Mesenchymal stem cell (in vitro differentiated cells and primary cell): ENCODE measurements at regions not wholly inside any gene's neighbourhood (a gene's known extent, or its start where the extent isn't known, plus 50 kb on each side); places are given as distances from the start of the nearest gene placed in this dataset.

Source experiments
- DNase-seq: peaks from one replicate; pipeline ENCODE4 v3.0.0-alpha.2; 2013
- H2AFZ ChIP-seq: one replicate; pipeline ENCODE4 v1.6.1; 2013; ENCODE audit warnings: low read depth, mild to moderate bottlenecking, control low read depth, inconsistent platforms, low read length, moderate library complexity
- H2AK5ac ChIP-seq: 2 replicates; pipeline ENCODE4 v1.6.1; 2013; ENCODE audit warnings: low read length, moderate library complexity, mild to moderate bottlenecking, inconsistent platforms; ENCODE audit not compliant: severe bottlenecking
- H2BK120ac ChIP-seq: one replicate; pipeline ENCODE4 v1.6.1; 2013; ENCODE audit warnings: low read depth, mild to moderate bottlenecking, inconsistent platforms, low read length, moderate library complexity
- H2BK12ac ChIP-seq, 2 experiments: one replicate each; pipeline ENCODE4 v1.6.1; 2013; ENCODE audit warnings: inconsistent platforms in 2 of 2, low read length in 2 of 2, mild to moderate bottlenecking in 2 of 2, moderate library complexity in 2 of 2, control low read depth in 1 of 2
- H2BK15ac ChIP-seq: one replicate; pipeline ENCODE4 v1.6.1; 2013; ENCODE audit warnings: mild to moderate bottlenecking, low read depth, inconsistent platforms; ENCODE audit not compliant: poor library complexity, severe bottlenecking
- H2BK5ac ChIP-seq: 2 replicates; pipeline ENCODE4 v1.6.1; 2013; ENCODE audit warnings: low read depth, mild to moderate bottlenecking, low read length, control low read depth, inconsistent platforms; ENCODE audit not compliant: poor library complexity, severe bottlenecking
- H3K14ac ChIP-seq, 2 experiments: one replicate each; pipeline ENCODE4 v1.6.1; 2013; ENCODE audit warnings: inconsistent platforms in 2 of 2, low read length in 2 of 2, control low read depth in 1 of 2, mild to moderate bottlenecking in 1 of 2, moderate library complexity in 1 of 2
- H3K18ac ChIP-seq, 2 experiments: one replicate each; pipeline ENCODE4 v1.6.1; 2013; ENCODE audit warnings: inconsistent platforms in 2 of 2, low read length in 2 of 2, control low read depth in 1 of 2, low read depth in 1 of 2, mild to moderate bottlenecking in 1 of 2
- H3K23ac ChIP-seq, 2 experiments: one replicate each; pipeline ENCODE4 v1.6.1; 2013; ENCODE audit warnings: inconsistent platforms in 2 of 2, low read length in 2 of 2, mild to moderate bottlenecking in 2 of 2, moderate library complexity in 2 of 2, control low read depth in 1 of 2
- H3K27ac ChIP-seq: 2 replicates; pipeline ENCODE4 v1.5.1; 2013; ENCODE audit warnings: mild to moderate bottlenecking, moderate library complexity, low read length, control low read depth, inconsistent platforms; ENCODE audit not compliant: poor library complexity, severe bottlenecking
- H3K27me3 ChIP-seq, 2 experiments: 2 replicates each; pipeline versions ENCODE4 v1.6.1 to v1.7.0; 2013; ENCODE audit warnings: low read length in 2 of 2, mild to moderate bottlenecking in 2 of 2, moderate library complexity in 2 of 2, control low read depth in 1 of 2, inconsistent platforms in 1 of 2; ENCODE audit not compliant: control insufficient read depth in 1 of 2, insufficient read depth in 1 of 2
- H3K36me3 ChIP-seq, 2 experiments: 2 replicates each; pipeline versions ENCODE4 v1.6.1 to v1.7.0; 2013; ENCODE audit warnings: low read length in 2 of 2, control low read depth in 1 of 2, inconsistent platforms in 1 of 2, low read depth in 1 of 2, mild to moderate bottlenecking in 1 of 2; ENCODE audit not compliant: insufficient read depth in 2 of 2, control insufficient read depth in 1 of 2
- H3K4ac ChIP-seq, 2 experiments: one replicate each; pipeline ENCODE4 v1.6.1; 2013; ENCODE audit warnings: inconsistent platforms in 2 of 2, low read length in 2 of 2, mild to moderate bottlenecking in 2 of 2, moderate library complexity in 2 of 2, control low read depth in 1 of 2, low read depth in 1 of 2
- H3K4me1 ChIP-seq: 2 replicates; pipeline ENCODE4 v1.6.1; 2013; ENCODE audit warnings: low read depth, low read length, control low read depth; ENCODE audit not compliant: control insufficient read depth, insufficient read depth
- H3K4me2 ChIP-seq: 2 replicates; pipeline ENCODE4 v1.6.1; 2013; ENCODE audit warnings: low read length, mild to moderate bottlenecking, inconsistent platforms; ENCODE audit not compliant: poor library complexity, severe bottlenecking
- H3K4me3 ChIP-seq, 2 experiments: 2 replicates each; pipeline versions ENCODE4 v1.5.1 to v1.7.0; 2013; ENCODE audit warnings: low read length in 2 of 2, mild to moderate bottlenecking in 2 of 2, control low read depth in 1 of 2, low read depth in 1 of 2; ENCODE audit not compliant: insufficient read depth in 1 of 2
- H3K79me1 ChIP-seq: replicated peaks from 2 replicates; pipeline ENCODE4 v1.6.1; 2013; ENCODE audit warnings: mild to moderate bottlenecking, control low read depth, low read length, inconsistent platforms; ENCODE audit not compliant: poor library complexity, severe bottlenecking
- H3K9ac ChIP-seq: 2 replicates; pipeline ENCODE4 v1.7.0; 2013; ENCODE audit warnings: mild to moderate bottlenecking, low read length, moderate library complexity
- H3K9me3 ChIP-seq: 2 replicates; pipeline ENCODE4 v1.7.0; 2013; ENCODE audit warnings: mild to moderate bottlenecking, low read length; ENCODE audit not compliant: control insufficient read depth
- H4K8ac ChIP-seq: one replicate; pipeline ENCODE4 v1.6.1; 2013; ENCODE audit warnings: inconsistent platforms, mild to moderate bottlenecking, low read length, moderate library complexity
- H4K91ac ChIP-seq: one replicate; pipeline ENCODE4 v1.6.1; 2013; ENCODE audit warnings: mild to moderate bottlenecking, low read length, inconsistent platforms
- WGBS: methylation state at CpG from one replicate; pipeline ENCODE4 v1.1.7; 2013; ENCODE audit warnings: mixed read lengths; 5-methylcytosine and 5-hydroxymethylcytosine counted together

DNA sequence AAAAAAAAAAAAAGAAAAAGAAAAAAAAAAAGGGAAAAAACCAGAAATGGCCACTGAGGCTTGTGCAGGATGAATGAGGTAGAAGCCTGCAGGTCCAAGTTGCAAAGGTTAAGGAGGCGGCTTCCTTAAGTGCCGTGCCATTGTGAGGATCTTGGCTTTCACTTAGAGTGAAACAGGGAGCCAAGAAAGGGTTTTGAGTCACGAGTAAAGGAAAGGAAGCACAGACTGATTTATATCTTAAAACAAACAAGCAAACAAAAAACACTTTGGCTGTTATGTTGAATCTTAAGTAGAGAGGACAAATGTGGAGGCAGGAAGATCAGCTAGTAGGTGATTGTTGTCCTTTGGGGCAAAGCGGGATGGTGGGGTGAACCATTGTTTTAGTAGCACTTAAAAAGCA is 749.7 kb upstream of the SOX11 start:
- 67% methylated on average over 3 of the region's 4 CpGs for WGBS
- Histone ChIP-seq H3K4me2 (no peak overlapping the region), H3K9me3 (peaks cover 19% of the 10 kb centered on the region)

DNA sequence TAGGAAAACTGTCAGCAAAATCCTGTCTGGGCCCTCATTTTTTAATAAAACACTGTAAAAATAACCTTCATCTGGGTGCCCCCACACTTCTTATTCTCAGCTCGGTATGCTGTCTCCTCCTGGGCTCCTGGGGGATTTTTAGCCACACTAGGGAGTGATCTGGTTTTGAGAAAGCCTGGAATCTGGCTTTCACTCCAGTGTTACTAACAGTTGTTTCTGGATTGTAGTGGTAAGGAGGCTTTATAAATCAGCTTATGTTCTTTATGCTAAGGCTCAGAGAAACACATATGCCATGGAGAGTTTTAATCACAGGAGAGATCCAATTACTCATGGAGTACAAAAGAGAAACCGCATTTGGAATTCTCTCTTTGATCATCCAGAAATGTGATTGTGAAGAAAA is 744.3 kb upstream of the SOX11 start:
- Histone ChIP-seq H3K9me3 (peaks cover 2% of the 10 kb centered on the region), H2BK12ac (no peak overlapping the region), H3K27ac (no peak overlapping the region), H3K36me3 (no peaks in the 10 kb centered on the region), H2BK5ac (no peak overlapping the region), H2AK5ac (no peak overlapping the region), H2BK120ac (no peak overlapping the region), H3K4me2 (no peak overlapping the region), H3K4me3 (no peak overlapping the region), H3K18ac (no peak overlapping the region), H3K79me1 (no peaks in the 10 kb centered on the region), H3K27me3 (peaks cover 0 to 3% of the 10 kb centered on the region in 2 experiments), H3K14ac (no peak overlapping the region), H3K9ac (no peak overlapping the region), H3K4me1 (no peaks in the 10 kb centered on the region), H2AFZ (no peak overlapping the region), H4K91ac (no peak overlapping the region), H3K4ac (no peak overlapping the region), H3K23ac (no peak overlapping the region), H2BK15ac (no peak overlapping the region), H4K8ac (no peak overlapping the region)
- WGBS: 33% methylated on average over 1 of the region's 2 CpGs
- no peak for DNase-seq

More for the DNA sequence above, 749.7 kb upstream of the SOX11 start:
- Histone ChIP-seq H2BK12ac (no peak overlapping the region), H3K4me1 (peaks cover 5% of the 10 kb centered on the region), H2AFZ (no peak overlapping the region), H3K27ac (no peak overlapping the region), H3K4me3 (no peak overlapping the region), H3K23ac (no peak overlapping the region), H3K9ac (no peak overlapping the region), H2BK120ac (no peak overlapping the region), H3K18ac (no peak overlapping the region), H2BK5ac (no peak overlapping the region), H2AK5ac (no peak overlapping the region), H3K36me3 (no peaks in the 10 kb centered on the region), H2BK15ac (no peak overlapping the region), H3K27me3 (peaks cover 0 to 3% of the 10 kb centered on the region in 2 experiments), H3K14ac (no peak overlapping the region), H4K91ac (no peak overlapping the region), H3K79me1 (no peaks in the 10 kb centered on the region), H4K8ac (no peak overlapping the region), H3K4ac (no peak overlapping the region)
- no peak for DNase-seq

DNA sequence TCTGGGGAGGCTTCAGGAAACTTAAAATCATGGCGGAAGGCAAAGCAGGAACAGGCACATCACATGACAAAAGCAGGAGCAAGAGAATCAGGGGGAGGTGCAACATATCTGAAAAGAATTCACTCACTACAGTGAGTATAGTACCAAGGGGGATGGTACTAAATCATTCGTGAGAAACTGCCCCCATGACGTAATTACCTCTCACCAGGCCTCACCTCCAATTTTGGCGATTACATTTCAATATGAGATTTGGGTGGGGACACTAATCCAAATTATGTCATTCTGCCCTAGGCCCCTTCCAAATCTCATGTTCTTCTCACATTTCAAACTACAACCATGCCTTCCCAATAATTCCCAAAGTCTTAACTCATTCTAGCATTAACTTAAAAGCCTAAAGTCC is 740.8 kb upstream of the SOX11 start:
- Histone ChIP-seq H3K4ac (no peak overlapping the region), H4K8ac (no peak overlapping the region), H2BK120ac (no peak overlapping the region), H3K27me3 (no peaks in the 10 kb centered on the region), H3K23ac (no peak overlapping the region), H2BK15ac (no peak overlapping the region), H3K4me2 (no peak overlapping the region), H3K9me3 (no peaks in the 10 kb centered on the region), H2AK5ac (no peak overlapping the region), H3K79me1 (no peaks in the 10 kb centered on the region), H3K18ac (no peak overlapping the region), H3K9ac (no peak overlapping the region), H3K27ac (no peak overlapping the region), H3K4me3 (no peak overlapping the region), H2AFZ (no peak overlapping the region), H4K91ac (no peak overlapping the region), H3K4me1 (no peaks in the 10 kb centered on the region), H3K36me3 (no peaks in the 10 kb centered on the region), H2BK5ac (no peak overlapping the region), H3K14ac (no peak overlapping the region), H2BK12ac (no peak overlapping the region)
- DNase-seq: no peak
- WGBS: 85% methylated on average over 4 of the region's 4 CpGs

DNA sequence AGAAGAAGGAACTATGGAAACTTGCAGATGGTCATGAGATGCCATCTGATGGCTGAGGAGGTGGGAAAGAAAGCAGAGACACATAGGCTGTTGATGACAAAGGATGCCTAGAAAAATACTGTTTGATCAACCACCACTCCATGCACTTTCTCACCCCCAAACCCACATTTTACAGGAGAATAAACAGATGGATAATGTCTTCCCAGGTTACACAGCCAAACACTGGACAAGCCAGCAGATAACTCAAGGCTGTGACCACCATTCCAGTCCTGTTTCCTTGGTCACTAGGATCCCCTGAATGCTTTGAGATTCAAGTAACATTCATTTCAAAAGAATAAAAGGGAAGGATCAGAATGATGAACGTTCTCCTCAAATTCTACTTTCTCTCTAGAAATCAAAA is 733.0 kb upstream of the SOX11 start:
- Histone ChIP-seq H4K91ac (no peak overlapping the region), H3K4me3 (no peak overlapping the region), H3K14ac (no peak overlapping the region), H2BK15ac (no peak overlapping the region), H2BK12ac (no peak overlapping the region), H3K4me2 (no peak overlapping the region), H3K27ac (no peak overlapping the region), H3K4me1 (no peaks in the 10 kb centered on the region), H3K9me3 (no peaks in the 10 kb centered on the region), H2AFZ (no peak overlapping the region), H2BK5ac (no peak overlapping the region), H3K18ac (no peak overlapping the region), H3K9ac (no peak overlapping the region), H3K4ac (no peak overlapping the region), H3K79me1 (no peaks in the 10 kb centered on the region), H3K23ac (no peak overlapping the region), H3K27me3 (peaks cover 0 to 7% of the 10 kb centered on the region in 2 experiments), H3K36me3 (no peaks in the 10 kb centered on the region), H4K8ac (no peak overlapping the region), H2AK5ac (no peak overlapping the region), H2BK120ac (no peak overlapping the region)
- no peak for DNase-seq
- no CpG with 5 or more reads among the region's 1 CpG for WGBS
